ENCODE measurements at regions not wholly inside any gene's neighbourhood (a gene's known extent, or its start where the extent isn't known, plus 50 kb on each side); places are given as distances from the start of the nearest gene placed in this dataset.

DNA sequence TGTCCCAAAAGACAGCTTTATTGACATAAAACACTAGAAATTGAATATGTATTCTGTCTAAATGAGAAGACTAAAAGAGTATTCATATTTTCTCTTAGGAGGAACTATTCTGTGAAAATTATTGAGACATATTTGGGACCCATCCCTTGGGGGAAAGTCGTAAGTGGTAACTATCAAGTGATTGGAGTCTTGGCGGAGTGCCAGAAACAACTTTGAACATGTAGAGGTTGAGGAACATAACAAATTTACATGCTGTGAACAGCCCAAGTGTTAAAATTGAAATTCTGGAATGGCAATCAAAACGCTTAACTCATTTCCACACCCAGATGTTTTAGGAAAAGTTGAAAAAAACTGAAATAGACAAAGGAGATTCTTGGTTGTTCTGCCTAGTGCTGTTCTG, 1034.6 kb downstream of the NSUN3 start:
- no peaks in the 10 kb centered on the region for H3K27me3 Mint-ChIP-seq (ENCODE audit: low read depth)
- peaks cover 8% of the 10 kb centered on the region for H3K9me3 Mint-ChIP-seq
- H3K4me3 Mint-ChIP-seq, result no peak overlapping the region
- H3K4me1 Mint-ChIP-seq (ENCODE audit: low read depth), result no peaks in the 10 kb centered on the region
- DNase-seq (no peak), ATAC-seq (no peak)
- H3K36me3 Mint-ChIP-seq (ENCODE audit: insufficient read depth), result no peaks in the 10 kb centered on the region

DNA sequence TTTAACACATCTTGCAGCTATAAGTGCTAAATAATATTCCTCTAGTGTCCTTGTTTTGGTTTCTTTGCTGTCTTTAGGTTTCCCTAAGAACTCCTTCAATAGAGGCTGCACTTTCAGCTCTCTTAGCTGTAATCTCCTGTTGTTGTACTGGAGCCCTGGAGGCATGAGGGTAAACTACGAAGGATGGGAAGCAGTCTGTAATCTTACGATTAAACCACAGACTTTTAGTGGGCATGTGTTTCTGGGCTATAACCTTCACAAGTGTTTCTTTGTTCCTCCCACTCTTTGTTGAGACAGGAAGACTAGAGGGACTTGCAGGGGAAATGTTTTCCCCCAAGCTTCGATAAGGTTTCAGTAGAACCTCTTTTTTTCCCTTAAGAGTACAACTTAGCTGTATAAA, 1058.1 kb downstream of the NSUN3 start:
- DNase-seq, result no peak
- Mint-ChIP-seq H3K36me3 (ENCODE audit: insufficient read depth) (no peaks in the 10 kb centered on the region), H3K4me1 (ENCODE audit: low read depth) (no peaks in the 10 kb centered on the region), H3K27me3 (ENCODE audit: low read depth) (no peaks in the 10 kb centered on the region), H3K9me3 (no peaks in the 10 kb centered on the region), H3K4me3 (no peak overlapping the region)
- ATAC-seq, result no peak

DNA sequence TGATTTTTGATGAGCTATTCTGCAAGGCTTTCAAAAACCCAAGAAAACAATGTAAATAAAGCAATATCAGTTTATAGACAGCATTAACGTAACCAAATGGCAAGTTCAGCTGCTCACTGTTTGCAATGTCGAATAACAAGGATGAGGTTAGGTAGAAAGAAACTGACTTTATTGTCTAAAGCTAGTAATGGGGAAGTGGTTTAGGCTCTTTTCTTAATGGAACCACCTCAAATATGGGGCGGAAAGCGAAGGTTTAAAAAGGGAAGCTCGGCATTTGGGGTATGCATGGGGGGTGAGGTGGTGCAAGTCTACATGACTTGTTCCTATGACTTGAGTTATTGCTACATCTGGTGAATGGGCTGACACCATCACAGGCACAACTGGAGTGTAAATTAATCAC, 1060.2 kb downstream of the NSUN3 start:
- no peaks in the 10 kb centered on the region for H3K27me3 Mint-ChIP-seq (ENCODE audit: low read depth)
- no peak overlapping the region for H3K4me3 Mint-ChIP-seq
- ATAC-seq (no peak), DNase-seq (no peak)
- no peaks in the 10 kb centered on the region for H3K36me3 Mint-ChIP-seq (ENCODE audit: insufficient read depth)
- no peaks in the 10 kb centered on the region for H3K4me1 Mint-ChIP-seq (ENCODE audit: low read depth)
- no peaks in the 10 kb centered on the region for H3K9me3 Mint-ChIP-seq

DNA sequence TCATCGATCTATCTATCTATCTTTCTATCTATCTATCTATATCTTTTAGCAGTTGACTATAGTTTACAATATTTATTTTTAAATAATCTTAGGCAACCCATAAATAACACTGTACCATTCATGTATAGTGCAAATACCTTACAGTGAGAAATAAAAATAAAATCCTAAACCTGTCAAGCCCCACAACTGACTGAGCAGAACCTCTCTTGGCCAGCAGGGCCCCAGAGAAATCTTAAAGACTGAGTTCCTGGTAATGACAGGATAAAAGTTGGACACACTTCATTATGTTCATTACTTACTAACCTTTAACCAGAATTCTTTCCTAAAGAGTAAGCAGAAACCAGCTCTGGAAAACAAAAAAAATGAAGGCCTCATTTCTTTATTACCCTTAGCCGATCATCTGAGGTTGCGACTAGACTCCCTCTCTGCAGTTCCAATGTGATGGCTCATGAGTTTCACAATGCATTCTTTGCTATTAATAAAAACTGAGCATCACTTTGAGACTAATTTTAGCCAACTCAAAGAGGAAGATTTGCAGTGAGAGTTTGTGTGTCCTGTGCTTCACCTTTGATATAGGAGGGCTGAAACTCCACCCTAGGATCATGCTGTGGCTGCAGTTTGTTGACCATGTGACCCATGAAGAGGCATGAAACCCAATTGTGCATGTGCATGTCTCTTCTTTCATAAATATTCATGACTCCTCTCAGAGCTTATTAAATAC, 1072.0 kb downstream of the NSUN3 start:
- DNase-seq (no peak), ATAC-seq (no peak)
- peaks cover 8% of the 10 kb centered on the region for H3K9me3 Mint-ChIP-seq
- H3K4me1 Mint-ChIP-seq (ENCODE audit: low read depth), result no peaks in the 10 kb centered on the region
- H3K27me3 Mint-ChIP-seq (ENCODE audit: low read depth), result no peaks in the 10 kb centered on the region
- H3K4me3 Mint-ChIP-seq, result no peak overlapping the region
- no peaks in the 10 kb centered on the region for H3K36me3 Mint-ChIP-seq (ENCODE audit: insufficient read depth)

DNA sequence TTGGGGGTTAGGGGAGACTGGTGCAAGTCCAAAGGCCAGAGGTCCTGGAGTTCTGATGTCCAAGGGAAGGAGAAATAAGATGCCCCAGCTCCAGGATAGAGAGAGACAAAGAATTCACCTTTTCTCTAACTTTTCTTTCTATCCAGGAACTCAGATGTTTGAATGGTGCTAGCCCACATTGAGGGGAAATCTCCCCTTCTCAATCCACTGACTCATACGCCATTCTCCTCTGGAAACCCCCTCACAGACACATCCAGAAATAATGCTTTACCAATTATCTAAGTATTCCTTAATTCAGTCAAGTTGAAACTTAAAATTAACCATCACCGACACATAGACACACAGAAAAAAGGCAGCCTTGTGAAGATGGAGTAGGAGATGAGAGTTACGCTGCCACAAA, 1085.2 kb downstream of the NSUN3 start:
- H3K4me1 Mint-ChIP-seq (ENCODE audit: low read depth), result no peaks in the 10 kb centered on the region
- DNase-seq (no peak), ATAC-seq (no peak)
- H3K27me3 Mint-ChIP-seq (ENCODE audit: low read depth), result no peaks in the 10 kb centered on the region
- no peaks in the 10 kb centered on the region for H3K36me3 Mint-ChIP-seq (ENCODE audit: insufficient read depth)
- H3K9me3 Mint-ChIP-seq, result peaks cover 3% of the 10 kb centered on the region
- no peak overlapping the region for H3K4me3 Mint-ChIP-seq

DNA sequence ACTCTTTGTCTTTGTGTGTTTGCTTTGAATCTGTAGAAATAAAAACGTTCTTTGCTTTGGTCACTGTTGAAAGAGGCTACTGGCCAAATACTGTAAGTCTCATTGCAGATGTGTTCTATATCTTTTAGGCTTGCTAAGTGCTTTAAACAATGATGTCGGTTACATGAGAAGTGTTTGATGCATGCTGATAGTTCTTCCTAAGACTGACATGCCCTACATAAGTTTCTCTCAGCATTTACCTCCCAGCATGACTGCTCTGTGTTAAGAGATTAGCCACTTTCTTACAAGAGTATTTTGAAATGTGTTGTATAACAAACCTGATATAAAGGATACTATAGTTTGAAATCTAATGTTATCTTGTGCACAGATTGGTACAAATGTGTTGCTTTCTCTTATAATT, 1088.7 kb downstream of the NSUN3 start:
- Mint-ChIP-seq H3K4me3 (no peak overlapping the region), H3K4me1 (ENCODE audit: low read depth) (no peaks in the 10 kb centered on the region), H3K27me3 (ENCODE audit: low read depth) (no peaks in the 10 kb centered on the region), H3K9me3 (peaks cover 4% of the 10 kb centered on the region), H3K36me3 (ENCODE audit: insufficient read depth) (no peaks in the 10 kb centered on the region)
- ATAC-seq, result no peak
- DNase-seq, result no peak

DNA sequence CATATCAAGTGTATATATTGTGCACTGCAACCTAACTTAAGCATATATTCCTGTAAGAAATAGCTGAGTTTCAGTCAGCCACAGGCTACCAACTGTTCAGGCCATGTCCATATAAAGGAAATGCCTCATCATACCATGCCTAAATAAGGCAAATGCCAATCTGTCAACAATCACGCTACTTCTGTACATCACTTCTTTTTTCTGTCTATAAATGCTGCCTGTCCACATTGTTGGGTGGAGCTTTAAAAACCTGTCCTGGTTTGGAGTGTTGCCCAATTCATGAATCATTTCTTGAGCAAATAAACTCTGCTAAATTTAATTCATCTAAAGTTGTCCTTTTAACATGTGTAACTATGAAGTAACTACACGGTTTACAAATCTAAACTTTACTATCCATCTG, 1091.9 kb downstream of the NSUN3 start:
- Mint-ChIP-seq H3K36me3 (ENCODE audit: insufficient read depth) (no peaks in the 10 kb centered on the region), H3K9me3 (peaks cover 9% of the 10 kb centered on the region), H3K4me3 (no peak overlapping the region), H3K4me1 (ENCODE audit: low read depth) (no peaks in the 10 kb centered on the region), H3K27me3 (ENCODE audit: low read depth) (no peaks in the 10 kb centered on the region)
- no peak for DNase-seq
- no peak for ATAC-seq

DNA sequence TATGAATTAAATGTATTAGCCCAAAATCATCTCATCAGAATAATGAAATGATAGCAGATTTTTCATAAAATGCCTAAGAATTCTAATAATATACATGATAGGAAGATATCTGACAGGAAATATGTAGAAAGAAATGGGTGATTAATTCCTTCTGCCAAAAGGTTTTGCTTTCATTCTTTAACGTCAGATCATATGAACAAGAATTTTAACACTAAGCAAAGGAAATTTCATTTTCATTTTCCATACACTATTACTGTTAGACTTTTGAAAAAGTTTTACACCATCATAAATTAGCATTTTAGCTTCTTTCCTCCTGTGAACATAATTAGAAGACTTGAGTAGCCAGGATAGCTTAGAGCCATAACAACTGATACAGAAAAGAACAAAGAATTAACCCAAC, 1099.9 kb downstream of the NSUN3 start:
- Mint-ChIP-seq H3K4me1 (ENCODE audit: low read depth) (no peaks in the 10 kb centered on the region), H3K9me3 (peaks cover 16% of the 10 kb centered on the region), H3K4me3 (no peak overlapping the region), H3K27me3 (ENCODE audit: low read depth) (no peaks in the 10 kb centered on the region), H3K36me3 (ENCODE audit: insufficient read depth) (no peaks in the 10 kb centered on the region)
- no peak for ATAC-seq
- no peak for DNase-seq

DNA sequence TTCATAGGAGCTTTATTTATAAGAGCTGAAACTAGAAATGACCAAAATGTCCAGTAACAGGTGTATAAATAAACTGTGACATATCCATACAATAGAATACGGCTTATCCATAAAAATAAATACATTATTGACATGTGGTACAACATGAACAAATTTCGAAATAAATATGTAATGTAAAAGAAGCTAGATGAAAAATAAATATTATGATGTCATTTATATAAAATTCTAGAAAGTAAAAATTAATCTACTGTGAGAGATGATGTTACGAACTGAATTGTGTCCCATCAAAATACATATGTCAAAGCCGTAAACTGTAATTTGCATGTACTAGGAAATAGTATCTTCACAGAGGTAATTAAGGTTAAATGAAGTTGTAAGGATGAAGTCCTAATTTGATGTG, 1104.9 kb downstream of the NSUN3 start:
- no peak for DNase-seq
- no peak for ATAC-seq
- H3K9me3 Mint-ChIP-seq, result peaks cover 6% of the 10 kb centered on the region
- H3K36me3 Mint-ChIP-seq (ENCODE audit: insufficient read depth), result no peaks in the 10 kb centered on the region
- no peaks in the 10 kb centered on the region for H3K27me3 Mint-ChIP-seq (ENCODE audit: low read depth)
- H3K4me3 Mint-ChIP-seq, result no peak overlapping the region
- no peaks in the 10 kb centered on the region for H3K4me1 Mint-ChIP-seq (ENCODE audit: low read depth)

DNA sequence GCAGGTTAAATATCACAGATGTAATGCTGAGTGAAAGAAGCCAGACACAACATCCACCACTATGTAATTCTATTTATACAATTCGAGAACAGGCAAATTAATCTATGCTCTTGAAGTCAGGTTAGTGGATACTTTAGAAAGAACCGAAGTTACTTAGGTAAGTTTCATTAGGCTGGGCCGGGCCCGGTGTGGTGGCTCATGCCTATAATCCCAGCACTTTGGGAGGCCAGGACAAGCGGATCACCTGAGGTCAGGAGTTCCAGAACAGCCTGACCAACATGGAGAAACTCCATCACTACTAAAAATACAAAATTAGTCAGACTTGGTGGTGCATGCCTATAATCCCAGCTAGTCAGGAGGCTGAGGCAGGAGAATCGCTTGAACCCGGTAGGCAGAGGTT, 1105.7 kb downstream of the NSUN3 start:
- Mint-ChIP-seq H3K9me3 (peaks cover 6% of the 10 kb centered on the region), H3K36me3 (ENCODE audit: insufficient read depth) (no peaks in the 10 kb centered on the region)

DNA sequence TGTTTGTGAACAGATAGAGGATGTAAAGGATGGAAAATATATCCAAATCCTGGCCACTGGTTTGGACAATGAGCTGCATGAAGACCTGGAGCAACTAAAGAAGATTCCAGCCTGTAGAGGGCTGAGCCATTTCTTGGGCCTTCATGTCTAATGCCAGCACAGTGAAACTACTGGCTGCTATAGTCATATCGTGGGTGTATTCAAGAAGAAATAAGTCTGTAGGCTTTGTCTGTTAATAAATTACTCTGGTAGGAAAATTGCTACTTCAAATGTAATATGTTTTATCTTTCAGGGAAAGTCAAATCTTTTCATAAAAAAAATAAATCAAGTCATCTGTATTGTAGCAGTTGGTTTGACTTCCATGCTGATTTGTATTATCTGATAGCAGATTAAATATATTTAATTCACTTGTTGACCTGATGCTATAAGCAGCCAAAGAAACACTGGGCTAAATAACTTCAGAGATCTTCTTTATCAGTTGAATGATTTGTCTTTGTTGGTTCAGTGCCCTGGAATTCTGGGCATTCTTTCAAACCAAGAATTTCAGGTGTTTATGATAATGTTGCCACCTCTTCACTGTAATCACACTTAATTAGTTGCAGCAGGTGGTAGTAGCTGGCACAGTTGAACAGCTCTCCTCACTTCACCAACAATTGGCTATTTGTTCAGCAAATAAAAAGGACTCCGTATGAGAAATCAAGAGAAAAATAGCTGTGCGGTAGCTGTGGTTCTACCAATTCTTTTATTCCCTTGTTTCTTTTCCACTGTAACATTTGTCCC, 1109.5 kb downstream of the NSUN3 start:
- DNase-seq (no peak), ATAC-seq (no peak)
- Mint-ChIP-seq H3K36me3 (ENCODE audit: insufficient read depth) (no peaks in the 10 kb centered on the region), H3K27me3 (ENCODE audit: low read depth) (no peaks in the 10 kb centered on the region), H3K4me1 (ENCODE audit: low read depth) (no peaks in the 10 kb centered on the region), H3K4me3 (no peak overlapping the region), H3K9me3 (peaks cover 4% of the 10 kb centered on the region)

More for the DNA sequence above, 1105.7 kb downstream of the NSUN3 start:
- H3K27me3 Mint-ChIP-seq (ENCODE audit: low read depth), result no peaks in the 10 kb centered on the region
- no peak for ATAC-seq
- no peak for DNase-seq
- H3K4me3 Mint-ChIP-seq, result no peak overlapping the region
- no peaks in the 10 kb centered on the region for H3K4me1 Mint-ChIP-seq (ENCODE audit: low read depth)

DNA sequence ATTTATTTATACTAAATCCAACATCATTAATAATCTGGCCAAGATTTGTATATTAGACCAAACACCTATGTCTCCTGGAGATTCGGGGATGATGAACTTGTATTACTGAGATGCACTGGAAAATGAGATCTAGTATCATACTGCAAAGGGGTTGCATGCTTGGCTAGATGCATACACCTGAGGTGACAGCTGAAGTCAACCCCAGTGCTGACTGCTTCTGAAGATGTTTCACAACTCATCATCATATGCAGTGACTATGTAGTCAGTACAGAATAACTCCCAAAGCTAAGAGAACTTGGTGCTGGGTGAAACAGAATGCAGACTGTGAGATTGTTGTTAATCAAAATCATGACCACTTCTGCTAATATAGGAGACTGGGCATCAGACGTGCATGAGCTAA, 1114.2 kb downstream of the NSUN3 start:
- DNase-seq (no peak), ATAC-seq (no peak)
- H3K27me3 Mint-ChIP-seq (ENCODE audit: low read depth), result no peaks in the 10 kb centered on the region
- no peaks in the 10 kb centered on the region for H3K36me3 Mint-ChIP-seq (ENCODE audit: insufficient read depth)
- H3K9me3 Mint-ChIP-seq, result peaks cover 4% of the 10 kb centered on the region
- no peaks in the 10 kb centered on the region for H3K4me1 Mint-ChIP-seq (ENCODE audit: low read depth)
- no peak overlapping the region for H3K4me3 Mint-ChIP-seq

DNA sequence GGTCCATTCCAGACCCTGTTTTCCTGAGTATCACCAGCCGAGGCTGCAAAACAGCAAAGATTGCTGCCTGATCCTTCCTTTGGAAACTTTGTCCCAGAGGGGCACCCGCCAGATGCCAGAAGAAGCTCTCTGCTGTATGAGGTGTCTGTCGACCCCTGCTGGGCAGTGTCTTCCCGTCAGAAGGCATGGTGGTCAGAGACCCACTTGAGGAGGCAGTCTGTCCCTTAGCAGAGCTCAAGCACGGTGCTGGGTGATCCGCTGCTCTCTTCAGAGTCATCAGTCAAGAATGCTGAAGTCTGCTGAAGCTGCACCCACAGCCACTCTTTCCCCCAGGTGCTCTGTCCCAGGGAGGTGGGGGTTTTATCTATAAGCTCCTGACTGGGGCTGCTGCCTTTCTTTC, 1121.2 kb downstream of the NSUN3 start:
- peaks cover 6% of the 10 kb centered on the region for H3K9me3 Mint-ChIP-seq
- no peaks in the 10 kb centered on the region for H3K27me3 Mint-ChIP-seq (ENCODE audit: low read depth)
- no peak overlapping the region for H3K4me3 Mint-ChIP-seq
- no peak for DNase-seq
- no peaks in the 10 kb centered on the region for H3K4me1 Mint-ChIP-seq (ENCODE audit: low read depth)
- ATAC-seq, result no peak
- no peaks in the 10 kb centered on the region for H3K36me3 Mint-ChIP-seq (ENCODE audit: insufficient read depth)

DNA sequence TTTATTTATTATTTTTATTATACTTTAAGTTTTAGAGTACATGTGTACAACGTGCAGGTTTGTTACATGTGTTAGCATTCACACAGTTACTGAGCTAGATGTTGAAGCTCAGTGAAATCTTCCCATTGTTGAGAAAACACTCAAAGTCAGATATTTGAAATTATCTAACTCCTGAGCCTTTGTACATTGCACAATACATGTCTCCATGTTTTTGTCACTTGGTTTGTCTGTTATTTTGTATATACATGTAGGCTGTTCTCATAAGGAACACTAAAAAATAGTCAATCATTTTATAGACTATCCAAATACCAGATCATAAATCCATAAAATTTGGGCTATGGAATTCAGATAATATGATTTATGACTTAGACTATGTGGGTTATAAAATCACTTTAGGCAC, 1126.5 kb downstream of the NSUN3 start:
- no peak for ATAC-seq
- Mint-ChIP-seq H3K36me3 (ENCODE audit: insufficient read depth) (no peaks in the 10 kb centered on the region), H3K4me1 (ENCODE audit: low read depth) (no peaks in the 10 kb centered on the region), H3K9me3 (peaks cover 3% of the 10 kb centered on the region), H3K27me3 (ENCODE audit: low read depth) (no peaks in the 10 kb centered on the region), H3K4me3 (no peak overlapping the region)
- no peak for DNase-seq

DNA sequence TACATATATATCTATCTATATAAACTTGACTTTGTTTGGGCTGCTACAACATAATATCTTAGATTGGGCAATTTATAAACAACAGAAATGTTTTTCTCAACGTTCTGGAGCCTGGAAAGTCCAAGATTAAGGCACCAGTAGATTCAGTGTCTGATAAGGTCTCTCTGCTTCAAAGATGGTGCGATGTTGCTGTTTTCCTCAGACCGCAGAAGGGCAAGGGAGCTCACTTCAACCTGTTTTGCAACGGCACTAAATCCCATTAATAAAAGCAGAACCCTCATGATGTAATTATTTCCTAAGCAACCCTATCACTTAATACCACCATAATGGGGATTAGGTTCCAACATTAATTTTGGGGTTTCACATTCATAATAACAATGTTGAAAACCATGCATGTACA, 1134.8 kb downstream of the NSUN3 start:
- DNase-seq, result no peak
- Mint-ChIP-seq H3K27me3 (ENCODE audit: low read depth) (no peaks in the 10 kb centered on the region), H3K36me3 (ENCODE audit: insufficient read depth) (no peaks in the 10 kb centered on the region), H3K4me1 (ENCODE audit: low read depth) (no peaks in the 10 kb centered on the region), H3K4me3 (no peak overlapping the region), H3K9me3 (peaks cover 17% of the 10 kb centered on the region)
- no peak for ATAC-seq
